ENCODE measurements at regions not wholly inside any gene's neighbourhood (a gene's known extent, or its start where the extent isn't known, plus 50 kb on each side); places are given as distances from the start of the nearest gene placed in this dataset.

GRCh38 chr5:37966871-37967270, 127.0 kb upstream of the GDNF start:
- H3K18ac ChIP-seq (ENCODE audit: low read length) = no peak overlapping the region
- H3K36me3 ChIP-seq (ENCODE audit: control insufficient read depth, insufficient read depth, low read length) = no peaks in the 10 kb centered on the region
- no peaks in the 10 kb centered on the region for H3K79me1 ChIP-seq (ENCODE audit: low read length)
- no peak overlapping the region for H2AK5ac ChIP-seq (ENCODE audit: low read length)
- H3K9ac ChIP-seq (ENCODE audit: low read length) = no peak overlapping the region
- DNase-seq = no peak
- no peak overlapping the region for H4K5ac ChIP-seq (ENCODE audit: low read length)
- H3K23ac ChIP-seq (ENCODE audit: low read length) = no peak overlapping the region
- no peaks in the 10 kb centered on the region for H3K27me3 ChIP-seq (ENCODE audit: insufficient read depth, low read length, poor library complexity)
- H2BK120ac ChIP-seq (ENCODE audit: low read depth, low read length) = no peak overlapping the region
- no CpG with 5 or more reads among the region's 1 CpG for WGBS (ENCODE audit: extremely low coverage, insufficient coverage, low lambda C conversion rate)
- H2BK5ac ChIP-seq (ENCODE audit: low read length) = no peak overlapping the region
- H3K4me2 ChIP-seq (ENCODE audit: low read length) = no peak overlapping the region
- H3K27ac ChIP-seq (ENCODE audit: low read depth, low read length) = no peak overlapping the region
- H2BK15ac ChIP-seq (replicated peaks; ENCODE audit: low read depth) = no peak overlapping the region
- H3K4ac ChIP-seq (ENCODE audit: low read depth, low read length) = no peak overlapping the region
- no peak overlapping the region for H3K56ac ChIP-seq (ENCODE audit: low read length)
- no peaks in the 10 kb centered on the region for H3K79me2 ChIP-seq (ENCODE audit: control insufficient read depth, insufficient read depth, low read length)
- H4K8ac ChIP-seq (ENCODE audit: low read depth, low read length) = no peak overlapping the region
- no peaks in the 10 kb centered on the region for H3K4me1 ChIP-seq (ENCODE audit: control insufficient read depth, low read depth, low read length)
- no peak overlapping the region for H3K4me3 ChIP-seq (ENCODE audit: low read length)

DNA sequence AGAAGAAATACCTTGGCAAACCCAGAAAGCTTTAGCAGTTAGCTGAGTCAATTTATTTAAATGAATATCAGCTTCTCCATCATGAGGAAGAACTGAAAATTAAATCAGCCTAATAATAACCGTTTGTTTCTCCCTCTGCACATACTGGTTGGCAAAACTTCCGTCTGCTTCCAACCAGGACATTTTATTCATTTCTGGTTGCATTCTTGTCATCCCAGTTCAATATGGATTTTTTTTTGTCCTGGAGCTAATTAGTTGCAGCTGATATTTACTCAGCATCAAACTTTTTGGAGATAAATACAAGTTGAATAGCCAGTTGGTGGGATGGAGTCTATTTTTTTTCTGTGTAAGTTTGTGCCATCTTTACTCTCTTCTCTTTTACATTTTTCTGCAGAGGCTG, 126.5 kb upstream of the GDNF start:
- no peak overlapping the region for H3K56ac ChIP-seq (ENCODE audit: low read length)
- no peaks in the 10 kb centered on the region for H3K79me1 ChIP-seq (ENCODE audit: low read length)
- H3K36me3 ChIP-seq (ENCODE audit: control insufficient read depth, insufficient read depth, low read length) = no peaks in the 10 kb centered on the region
- WGBS (ENCODE audit: extremely low coverage, insufficient coverage, low lambda C conversion rate) = no CpG with 5 or more reads among the region's 2 CpGs
- no peak overlapping the region for H4K5ac ChIP-seq (ENCODE audit: low read length)
- H2BK5ac ChIP-seq (ENCODE audit: low read length) = no peak overlapping the region
- H3K27me3 ChIP-seq (ENCODE audit: insufficient read depth, low read length, poor library complexity) = no peaks in the 10 kb centered on the region
- H3K4ac ChIP-seq (ENCODE audit: low read depth, low read length) = no peak overlapping the region
- H3K27ac ChIP-seq (ENCODE audit: low read depth, low read length) = no peak overlapping the region
- H2BK15ac ChIP-seq (replicated peaks; ENCODE audit: low read depth) = no peak overlapping the region
- no peak overlapping the region for H2BK120ac ChIP-seq (ENCODE audit: low read depth, low read length)
- no peak overlapping the region for H2AK5ac ChIP-seq (ENCODE audit: low read length)
- no peak for DNase-seq
- no peak overlapping the region for H3K9ac ChIP-seq (ENCODE audit: low read length)
- H3K4me2 ChIP-seq (ENCODE audit: low read length) = no peak overlapping the region
- H3K18ac ChIP-seq (ENCODE audit: low read length) = no peak overlapping the region
- H4K8ac ChIP-seq (ENCODE audit: low read depth, low read length) = no peak overlapping the region
- no peak overlapping the region for H3K23ac ChIP-seq (ENCODE audit: low read length)
- no peaks in the 10 kb centered on the region for H3K4me1 ChIP-seq (ENCODE audit: control insufficient read depth, low read depth, low read length)
- no peak overlapping the region for H3K4me3 ChIP-seq (ENCODE audit: low read length)
- no peaks in the 10 kb centered on the region for H3K79me2 ChIP-seq (ENCODE audit: control insufficient read depth, insufficient read depth, low read length)

- no peak overlapping the region for H3K18ac ChIP-seq (ENCODE audit: low read length)
- no peak overlapping the region for H3K9ac ChIP-seq (ENCODE audit: low read length)
- no CpG with 5 or more reads among the region's 1 CpG for WGBS (ENCODE audit: extremely low coverage, insufficient coverage, low lambda C conversion rate)
- no peaks in the 10 kb centered on the region for H3K4me1 ChIP-seq (ENCODE audit: control insufficient read depth, low read depth, low read length)
- DNase-seq = no peak
- no peak overlapping the region for H3K4ac ChIP-seq (ENCODE audit: low read depth, low read length)
- H2BK120ac ChIP-seq (ENCODE audit: low read depth, low read length) = no peak overlapping the region
- no peaks in the 10 kb centered on the region for H3K36me3 ChIP-seq (ENCODE audit: control insufficient read depth, insufficient read depth, low read length)
- H2BK5ac ChIP-seq (ENCODE audit: low read length) = no peak overlapping the region
- no peaks in the 10 kb centered on the region for H3K79me2 ChIP-seq (ENCODE audit: control insufficient read depth, insufficient read depth, low read length)
- H3K23ac ChIP-seq (ENCODE audit: low read length) = no peak overlapping the region
- H3K56ac ChIP-seq (ENCODE audit: low read length) = no peak overlapping the region
- H3K4me2 ChIP-seq (ENCODE audit: low read length) = no peak overlapping the region
- H4K8ac ChIP-seq (ENCODE audit: low read depth, low read length) = no peak overlapping the region
- no peak overlapping the region for H3K27ac ChIP-seq (ENCODE audit: low read depth, low read length)
- no peak overlapping the region for H4K5ac ChIP-seq (ENCODE audit: low read length)
- H3K27me3 ChIP-seq (ENCODE audit: insufficient read depth, low read length, poor library complexity) = no peaks in the 10 kb centered on the region
- no peak overlapping the region for H3K4me3 ChIP-seq (ENCODE audit: low read length)
- H2BK15ac ChIP-seq (replicated peaks; ENCODE audit: low read depth) = no peak overlapping the region
- no peaks in the 10 kb centered on the region for H3K79me1 ChIP-seq (ENCODE audit: low read length)
- H2AK5ac ChIP-seq (ENCODE audit: low read length) = no peak overlapping the region
Measured at GRCh38 chr5:37962389-37962788, 122.5 kb upstream of the GDNF start.

DNA sequence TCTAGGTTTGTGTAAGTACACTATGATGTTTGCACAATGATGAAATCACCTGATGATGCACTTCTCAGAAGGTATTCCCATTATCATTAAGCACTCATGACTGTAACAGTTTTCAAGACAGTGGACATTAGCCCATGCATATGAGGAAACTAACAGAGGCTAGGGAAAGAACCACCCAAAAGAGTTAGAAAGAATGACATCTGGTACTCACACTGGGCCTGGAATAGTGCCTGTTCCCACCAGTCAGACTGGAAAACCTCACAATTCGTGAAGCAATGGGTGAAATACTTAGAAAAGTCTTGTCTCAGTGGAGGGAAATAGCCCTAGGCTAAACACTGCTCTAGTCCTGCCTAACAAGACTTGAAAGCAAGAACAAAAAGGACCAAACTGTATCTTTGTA, 117.4 kb upstream of the GDNF start:
- Histone ChIP-seq H2BK5ac (ENCODE audit: low read length) (no peak overlapping the region), H3K27ac (ENCODE audit: low read depth, low read length) (no peak overlapping the region), H2BK15ac (replicated peaks; ENCODE audit: low read depth) (no peak overlapping the region), H3K9ac (ENCODE audit: low read length) (no peak overlapping the region), H3K18ac (ENCODE audit: low read length) (no peak overlapping the region), H3K36me3 (ENCODE audit: control insufficient read depth, insufficient read depth, low read length) (no peaks in the 10 kb centered on the region), H3K27me3 (ENCODE audit: insufficient read depth, low read length, poor library complexity) (no peaks in the 10 kb centered on the region), H3K4me3 (ENCODE audit: low read length) (no peak overlapping the region), H3K56ac (ENCODE audit: low read length) (no peak overlapping the region), H3K79me1 (ENCODE audit: low read length) (no peaks in the 10 kb centered on the region), H4K5ac (ENCODE audit: low read length) (no peak overlapping the region), H3K4ac (ENCODE audit: low read depth, low read length) (no peak overlapping the region), H3K79me2 (ENCODE audit: control insufficient read depth, insufficient read depth, low read length) (no peaks in the 10 kb centered on the region), H3K4me1 (ENCODE audit: control insufficient read depth, low read depth, low read length) (no peaks in the 10 kb centered on the region), H3K23ac (ENCODE audit: low read length) (no peak overlapping the region), H2BK120ac (ENCODE audit: low read depth, low read length) (no peak overlapping the region), H2AK5ac (ENCODE audit: low read length) (no peak overlapping the region), H3K4me2 (ENCODE audit: low read length) (no peak overlapping the region), H4K8ac (ENCODE audit: low read depth, low read length) (no peak overlapping the region)
- no peak for DNase-seq
- WGBS (ENCODE audit: extremely low coverage, insufficient coverage, low lambda C conversion rate) = no CpG with 5 or more reads among the region's 1 CpG

- no peak for DNase-seq
- Histone ChIP-seq H3K18ac (ENCODE audit: low read length) (no peak overlapping the region), H3K79me1 (ENCODE audit: low read length) (no peaks in the 10 kb centered on the region), H2BK15ac (replicated peaks; ENCODE audit: low read depth) (no peak overlapping the region), H3K56ac (ENCODE audit: low read length) (no peak overlapping the region), H3K4me3 (ENCODE audit: low read length) (no peak overlapping the region), H3K9ac (ENCODE audit: low read length) (no peak overlapping the region), H2BK120ac (ENCODE audit: low read depth, low read length) (no peak overlapping the region), H3K4me2 (ENCODE audit: low read length) (no peak overlapping the region), H3K4me1 (ENCODE audit: control insufficient read depth, low read depth, low read length) (no peaks in the 10 kb centered on the region), H3K27ac (ENCODE audit: low read depth, low read length) (no peak overlapping the region), H2AK5ac (ENCODE audit: low read length) (no peak overlapping the region), H4K5ac (ENCODE audit: low read length) (no peak overlapping the region), H3K79me2 (ENCODE audit: control insufficient read depth, insufficient read depth, low read length) (no peaks in the 10 kb centered on the region), H3K27me3 (ENCODE audit: insufficient read depth, low read length, poor library complexity) (no peaks in the 10 kb centered on the region), H3K36me3 (ENCODE audit: control insufficient read depth, insufficient read depth, low read length) (no peaks in the 10 kb centered on the region), H3K23ac (ENCODE audit: low read length) (no peak overlapping the region), H3K4ac (ENCODE audit: low read depth, low read length) (no peak overlapping the region), H4K8ac (ENCODE audit: low read depth, low read length) (no peak overlapping the region), H2BK5ac (ENCODE audit: low read length) (no peak overlapping the region)
- WGBS (ENCODE audit: extremely low coverage, insufficient coverage, low lambda C conversion rate) = no CpG with 5 or more reads among the region's 4 CpGs
Measured at GRCh38 chr5:37955748-37956147, 115.9 kb upstream of the GDNF start.

DNA sequence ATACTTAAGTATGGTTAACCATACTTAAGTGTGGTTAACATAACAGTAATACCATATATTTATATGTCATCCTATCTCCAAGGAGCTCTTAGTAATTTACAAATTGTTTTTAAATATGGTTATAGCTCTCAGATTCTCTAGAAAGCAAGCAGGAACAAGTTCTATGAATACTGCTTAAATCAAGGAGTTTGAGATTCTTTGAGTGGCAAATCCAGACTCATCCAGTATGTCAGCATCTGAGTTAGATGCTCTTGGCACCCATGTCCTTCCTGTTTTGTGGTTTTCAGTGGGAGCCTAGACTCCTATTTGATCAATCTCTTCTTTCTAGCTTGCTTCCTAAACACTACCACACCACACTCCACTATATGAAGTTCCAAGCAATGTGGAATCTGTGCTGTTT, 114.7 kb upstream of the GDNF start:
- Histone ChIP-seq H3K36me3 (ENCODE audit: control insufficient read depth, insufficient read depth, low read length) (no peaks in the 10 kb centered on the region), H3K18ac (ENCODE audit: low read length) (no peak overlapping the region), H3K27me3 (ENCODE audit: insufficient read depth, low read length, poor library complexity) (no peaks in the 10 kb centered on the region), H4K5ac (ENCODE audit: low read length) (no peak overlapping the region), H2AK5ac (ENCODE audit: low read length) (no peak overlapping the region), H3K79me2 (ENCODE audit: control insufficient read depth, insufficient read depth, low read length) (no peaks in the 10 kb centered on the region), H3K4me3 (ENCODE audit: low read length) (no peak overlapping the region), H3K4me2 (ENCODE audit: low read length) (no peak overlapping the region), H2BK15ac (replicated peaks; ENCODE audit: low read depth) (no peak overlapping the region), H3K79me1 (ENCODE audit: low read length) (no peaks in the 10 kb centered on the region), H4K8ac (ENCODE audit: low read depth, low read length) (no peak overlapping the region), H3K56ac (ENCODE audit: low read length) (no peak overlapping the region), H2BK120ac (ENCODE audit: low read depth, low read length) (no peak overlapping the region), H3K27ac (ENCODE audit: low read depth, low read length) (no peak overlapping the region), H2BK5ac (ENCODE audit: low read length) (no peak overlapping the region), H3K9ac (ENCODE audit: low read length) (no peak overlapping the region), H3K4ac (ENCODE audit: low read depth, low read length) (no peak overlapping the region), H3K23ac (ENCODE audit: low read length) (no peak overlapping the region), H3K4me1 (ENCODE audit: control insufficient read depth, low read depth, low read length) (no peaks in the 10 kb centered on the region)
- no peak for DNase-seq

Measured in mesendoderm (in vitro differentiated cells).